ENCODE measurements at regions not wholly inside any gene's neighbourhood (a gene's known extent, or its start where the extent isn't known, plus 50 kb on each side); places are given as distances from the start of the nearest gene placed in this dataset.

DNA sequence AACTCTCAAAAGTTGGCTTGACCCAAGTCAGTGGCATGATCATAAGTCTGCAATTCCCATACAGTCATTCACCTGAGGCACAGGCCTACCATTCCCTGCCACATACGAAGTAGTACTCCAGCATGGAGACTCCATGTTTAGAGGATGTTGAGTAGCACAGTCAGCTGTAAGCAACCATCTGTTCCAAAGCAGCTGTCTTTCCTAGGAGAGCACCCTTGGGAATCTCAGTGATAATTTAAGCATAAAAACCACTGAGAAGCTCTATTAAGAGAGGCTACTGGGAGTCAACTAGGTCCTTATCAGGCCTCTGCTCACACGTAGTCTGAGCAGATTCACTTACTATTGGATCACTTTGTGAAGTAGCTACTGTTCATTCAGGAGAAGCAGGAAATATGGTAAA lies 61.6 kb upstream of the UNC5B start:
- no peak for TF ChIP-seq CEBPB (IDR thresholded peaks at IDR 0.05)
- TF ChIP-seq FOXM1 (IDR thresholded peaks at IDR 0.05; ENCODE audit: borderline replicate concordance, low read depth): no peak
- TF ChIP-seq EP300 (IDR thresholded peaks at IDR 0.05; ENCODE audit: borderline replicate concordance): no peak
- TF ChIP-seq YY1 (IDR thresholded peaks at IDR 0.05; ENCODE audit: low read depth): no peak
- TF ChIP-seq, protein P1, sequence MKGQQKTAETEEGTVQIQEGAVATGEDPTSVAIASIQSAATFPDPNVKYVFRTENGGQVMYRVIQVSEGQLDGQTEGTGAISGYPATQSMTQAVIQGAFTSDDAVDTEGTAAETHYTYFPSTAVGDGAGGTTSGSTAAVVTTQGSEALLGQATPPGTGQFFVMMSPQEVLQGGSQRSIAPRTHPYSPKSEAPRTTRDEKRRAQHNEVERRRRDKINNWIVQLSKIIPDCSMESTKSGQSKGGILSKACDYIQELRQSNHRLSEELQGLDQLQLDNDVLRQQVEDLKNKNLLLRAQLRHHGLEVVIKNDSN (IDR thresholded peaks at IDR 0.05): no peak
- no peak for TF ChIP-seq TCF12 (IDR thresholded peaks at IDR 0.05; ENCODE audit: low read depth)

Data from Ishikawa (cell line).